NCI-H2107 treated with DMSO at 0.1 percent for 48 hours (cell line): ENCODE measurements at regions not wholly inside any gene's neighbourhood (a gene's known extent, or its start where the extent isn't known, plus 50 kb on each side); places are given as distances from the start of the nearest gene placed in this dataset.
"Not testable (repeated sequence)": the region's sequence is repeated elsewhere in the genome, so short reads cannot be mapped to it uniquely, and the experiment has no call there.

Source experiments
- DNase-seq: peaks from one replicate; lab custom pipeline; 2025; ENCODE audit not compliant: unreplicated experiment; lab: John Stamatoyannopoulos, UW

- no peak for DNase-seq
These were observed 252.8 kb downstream of the REEP3 start for GRCh38 chr10:63773962-63774361.

GRCh38 chr10:63780101-63780500 is 258.9 kb downstream of the REEP3 start:
- DNase-seq = no peak

GRCh38 chr10:63781226-63781625 is 260.0 kb downstream of the REEP3 start:
- DNase-seq = no peak

DNA sequence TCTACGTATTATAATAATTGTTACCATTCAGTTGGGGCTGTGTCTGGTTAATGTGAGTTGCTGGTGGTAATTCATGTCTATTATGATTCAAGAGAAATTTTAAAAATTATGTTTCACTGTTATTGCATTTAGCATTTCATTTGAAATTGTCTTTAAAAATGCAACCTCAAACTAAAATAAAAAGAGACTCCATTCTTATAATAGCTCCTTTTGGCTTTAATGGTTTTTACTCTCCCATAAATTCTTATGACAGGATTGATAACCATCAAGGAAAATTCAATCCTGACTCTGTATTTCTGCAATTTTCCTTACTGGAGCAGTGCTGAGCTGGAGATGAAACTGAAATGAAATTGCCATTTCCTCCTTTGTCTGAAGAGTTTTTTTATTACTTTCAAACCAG is 262.7 kb downstream of the REEP3 start:
- DNase-seq = no peak

GRCh38 chr10:63788152-63788821 is 267.1 kb downstream of the REEP3 start:
- DNase-seq = no peak

DNA sequence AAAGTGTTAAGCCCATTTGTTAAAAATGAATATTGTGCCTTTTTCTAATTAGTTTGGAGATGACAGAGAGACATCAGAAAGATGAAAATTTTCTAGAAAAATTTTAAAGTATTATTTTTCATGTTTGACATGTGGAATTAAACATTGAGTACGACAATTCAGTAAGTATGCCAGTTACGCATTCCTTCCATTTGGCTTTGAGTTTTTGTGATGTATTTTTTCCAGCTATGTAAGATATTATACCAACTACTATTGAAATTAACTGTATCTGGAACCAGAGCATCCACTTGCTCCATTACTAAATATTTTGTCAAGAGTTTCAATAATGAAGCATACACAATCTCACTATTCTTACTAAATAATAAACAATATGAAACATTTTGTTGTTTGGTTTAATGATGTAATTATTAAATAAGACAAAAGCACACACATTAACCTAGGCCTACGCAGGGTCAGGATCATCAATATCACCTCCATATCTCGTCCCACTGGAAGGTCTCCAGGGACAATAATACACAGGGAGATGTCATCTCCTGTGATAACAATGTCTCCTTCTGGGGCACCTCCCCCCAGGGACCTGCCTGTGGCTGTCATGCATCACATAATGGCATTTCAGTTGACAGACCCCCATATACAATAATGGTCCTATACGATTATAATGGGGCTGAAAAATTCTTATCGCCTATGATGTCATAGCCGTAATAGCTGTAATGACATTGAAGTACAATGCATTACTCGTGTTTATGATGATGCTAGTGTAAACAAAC is 274.1 kb downstream of the REEP3 start:
- DNase-seq = no peak

GRCh38 chr10:63798599-63799498 is 277.6 kb downstream of the REEP3 start:
- DNase-seq = peak; percentile 1

GRCh38 chr10:63799521-63800300 is 278.5 kb downstream of the REEP3 start:
- DNase-seq = no peak

- DNase-seq = no peak
These were observed 280.0 kb downstream of the REEP3 start for GRCh38 chr10:63801166-63801565.

DNA sequence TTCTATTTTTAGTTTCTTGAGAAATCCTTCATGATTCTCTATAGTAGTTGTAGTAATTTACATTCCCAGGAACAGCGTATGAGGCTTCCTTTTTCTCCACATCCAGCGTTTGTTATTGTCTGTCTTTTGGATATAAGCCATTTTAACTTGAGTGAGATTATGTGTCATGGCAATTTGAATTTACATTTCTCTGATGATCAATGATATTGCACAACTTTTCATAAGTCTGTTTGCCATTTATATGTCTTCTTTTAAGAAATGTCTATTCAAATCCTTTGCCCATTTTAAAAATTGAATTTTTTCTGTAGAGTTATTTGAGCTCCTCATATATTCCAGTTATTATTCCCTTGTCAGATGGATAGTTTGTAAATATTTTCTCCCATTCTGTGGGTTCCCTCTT is 285.1 kb downstream of the REEP3 start:
- no peak for DNase-seq

DNA sequence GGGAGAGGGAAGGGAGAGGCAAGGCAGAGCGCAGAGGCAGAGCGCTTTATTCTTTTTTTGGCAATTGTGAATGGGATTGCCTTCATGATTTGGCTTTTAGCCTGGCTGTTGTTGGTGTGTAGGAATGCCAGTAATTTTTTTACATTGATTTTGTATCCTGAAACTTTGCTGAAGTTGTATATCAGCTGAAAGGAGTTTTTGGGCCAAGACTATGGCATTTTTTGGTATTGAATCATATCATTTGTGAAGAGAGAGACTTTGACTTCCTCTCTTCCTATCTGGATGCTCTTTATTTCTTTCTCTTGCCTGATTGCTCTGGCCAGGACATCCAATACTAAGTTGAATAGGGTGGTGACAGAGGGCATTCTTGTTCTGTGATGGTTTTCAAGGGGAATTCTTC is 291.3 kb downstream of the REEP3 start:
- DNase-seq = no peak

- peak; percentile 15 for DNase-seq
These were observed 298.6 kb downstream of the REEP3 start for GRCh38 chr10:63819753-63820329.

GRCh38 chr10:63822496-63822895 is 301.3 kb downstream of the REEP3 start:
- DNase-seq = no peak

GRCh38 chr10:63825111-63825510 is 303.9 kb downstream of the REEP3 start:
- no peak for DNase-seq

DNA sequence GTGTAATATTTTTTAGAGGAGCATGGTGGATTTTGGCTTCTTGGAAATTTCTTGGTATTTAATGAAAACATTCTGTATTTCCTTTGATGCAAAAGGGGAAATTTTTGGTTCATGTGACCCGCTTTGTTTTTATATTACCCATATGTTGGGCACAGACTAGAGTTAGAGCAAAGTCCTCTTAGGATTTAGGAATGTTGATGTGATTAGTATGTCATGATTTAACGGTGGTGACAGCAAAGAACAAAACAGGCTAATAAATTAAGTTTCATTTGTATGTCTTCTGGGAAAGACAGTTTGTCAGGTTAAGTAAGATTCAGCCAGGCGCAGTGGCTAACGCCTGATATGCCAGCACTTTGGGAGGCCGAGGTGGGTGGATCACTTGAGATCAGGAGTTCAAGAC is 304.6 kb downstream of the REEP3 start:
- no peak for DNase-seq

- not testable (repeated sequence) for DNase-seq
These were observed 305.8 kb downstream of the REEP3 start for GRCh38 chr10:63827018-63827417.

DNA sequence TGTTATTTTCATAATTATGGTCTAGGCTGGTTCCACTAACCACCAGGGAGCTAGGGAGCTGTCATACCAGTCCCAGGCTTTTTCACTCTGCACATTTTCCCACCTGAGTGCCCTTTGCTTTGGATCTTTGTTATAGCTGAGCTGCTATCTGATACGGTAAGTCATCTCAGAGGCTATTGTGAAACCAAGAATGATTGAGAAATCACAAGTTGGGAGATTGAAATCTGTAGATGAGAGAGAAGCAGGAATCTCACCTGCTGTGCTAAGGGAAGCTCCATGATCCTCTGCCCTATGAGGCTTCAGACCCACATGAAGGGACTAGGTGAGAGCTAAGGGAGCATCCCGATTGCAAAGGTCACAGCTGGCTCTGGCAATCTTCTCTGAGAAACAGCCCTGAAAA is 307.8 kb downstream of the REEP3 start:
- no peak for DNase-seq

GRCh38 chr10:63829573-63830149 is 308.5 kb downstream of the REEP3 start:
- DNase-seq = no peak

DNA sequence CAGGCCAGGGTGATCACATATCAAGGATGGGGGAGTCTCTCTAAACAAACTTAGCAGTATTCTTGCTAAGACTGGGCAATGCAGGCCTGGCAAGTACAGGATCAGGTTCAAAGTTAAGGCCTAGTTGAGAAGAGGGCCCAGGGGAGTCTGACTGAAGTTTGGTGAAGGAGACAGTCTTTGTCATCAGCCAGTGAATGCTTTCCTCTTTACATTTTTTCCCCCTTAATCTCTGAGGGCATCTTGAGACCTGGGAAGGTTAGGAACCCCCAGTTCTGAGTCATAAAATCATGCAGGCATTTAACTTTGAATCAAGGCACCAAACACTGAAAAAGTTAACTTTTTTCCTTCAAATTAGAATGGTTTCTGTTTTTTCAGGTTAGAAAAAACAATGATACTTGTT is 311.5 kb downstream of the REEP3 start:
- no peak for DNase-seq

DNA sequence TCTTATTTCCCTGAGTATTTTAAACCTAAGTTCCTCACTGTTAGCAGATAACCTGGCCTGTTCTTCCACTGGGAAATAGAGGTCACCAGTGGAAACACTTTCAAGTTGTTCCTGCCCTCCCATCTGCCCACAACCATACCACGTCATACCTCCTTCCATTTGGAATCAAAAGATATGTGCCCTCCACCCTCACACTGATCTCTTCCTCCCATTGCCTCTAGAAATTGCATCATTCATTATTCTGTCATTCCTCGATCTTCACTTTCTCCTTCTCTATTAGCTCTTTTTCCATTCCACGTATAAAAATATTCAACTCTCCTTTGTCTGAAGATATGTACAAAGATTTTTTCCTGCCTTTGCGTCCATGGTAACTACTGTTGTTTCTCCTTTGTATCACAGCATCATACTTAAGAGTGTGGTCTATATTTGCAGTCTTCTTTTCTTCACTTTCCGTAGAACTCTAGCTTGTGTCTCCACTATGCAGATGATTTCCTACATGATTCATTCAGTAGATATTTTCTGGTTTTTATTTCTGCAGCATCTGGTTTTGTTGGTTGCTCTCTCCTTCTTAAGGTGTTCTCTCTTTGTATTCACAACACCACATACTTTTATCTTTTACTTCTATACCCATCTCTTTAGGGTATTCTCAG is 312.3 kb downstream of the REEP3 start:
- no peak for DNase-seq
